ENCODE measurements at regions not wholly inside any gene's neighbourhood (a gene's known extent, or its start where the extent isn't known, plus 50 kb on each side); places are given as distances from the start of the nearest gene placed in this dataset.

GRCh38 chr1:211192227-211192626 lies 58.3 kb upstream of the KCNH1 start:
- no peak for TF ChIP-seq USF2 (IDR thresholded peaks at IDR 0.05; ENCODE audit: borderline replicate concordance, low read depth, low read length)
- no peak for TF ChIP-seq RAD21 (IDR thresholded peaks at IDR 0.05; ENCODE audit: insufficient read depth, low read depth, low read length)
- no peak for TF ChIP-seq JUNB (IDR thresholded peaks at IDR 0.05)
- TF ChIP-seq POLR2AphosphoS5 (IDR thresholded peaks at IDR 0.05; ENCODE audit: low read length) = no peak
- no peak for TF ChIP-seq SP1 (IDR thresholded peaks at IDR 0.05; ENCODE audit: low read depth, low read length)
- TF ChIP-seq NFYB (IDR thresholded peaks at IDR 0.05; ENCODE audit: insufficient read depth, low read depth, low read length) = no peak
- TF ChIP-seq ELK1 (IDR thresholded peaks at IDR 0.05; ENCODE audit: low read depth, low read length) = no peak
- TF ChIP-seq POLR2A (IDR thresholded peaks at IDR 0.05; ENCODE audit: low read depth, low read length) = no peak
- no peak for TF ChIP-seq SUPT20H (IDR thresholded peaks at IDR 0.05; ENCODE audit: borderline replicate concordance, control insufficient read depth, low read depth, low read length)
- TF ChIP-seq NBN (IDR thresholded peaks at IDR 0.05) = no peak
